ENCODE measurements at regions not wholly inside any gene's neighbourhood (a gene's known extent, or its start where the extent isn't known, plus 50 kb on each side); places are given as distances from the start of the nearest gene placed in this dataset.

- DNase-seq (ENCODE audit: low spot score in 2 of 2): no peak
- H3K9me3 Mint-ChIP-seq: peaks cover 3 to 4% of the 10 kb centered on the region in 2 donors
- no peak overlapping the region for H3K27ac Mint-ChIP-seq
- H3K36me3 Mint-ChIP-seq: no peaks in the 10 kb centered on the region
- no peak for ATAC-seq
These were observed 440.9 kb upstream of the CELF4 start for GRCh38 chr18:38006541-38006940.

- ATAC-seq (no peak), DNase-seq (ENCODE audit: low spot score in 2 of 2) (no peak)
- H3K36me3 Mint-ChIP-seq: no peaks in the 10 kb centered on the region
- peaks cover 18% of the 10 kb centered on the region in 2 donors for H3K9me3 Mint-ChIP-seq
- H3K27ac Mint-ChIP-seq: no peak overlapping the region
These were observed 432.1 kb upstream of the CELF4 start for GRCh38 chr18:37997695-37998094.

DNA sequence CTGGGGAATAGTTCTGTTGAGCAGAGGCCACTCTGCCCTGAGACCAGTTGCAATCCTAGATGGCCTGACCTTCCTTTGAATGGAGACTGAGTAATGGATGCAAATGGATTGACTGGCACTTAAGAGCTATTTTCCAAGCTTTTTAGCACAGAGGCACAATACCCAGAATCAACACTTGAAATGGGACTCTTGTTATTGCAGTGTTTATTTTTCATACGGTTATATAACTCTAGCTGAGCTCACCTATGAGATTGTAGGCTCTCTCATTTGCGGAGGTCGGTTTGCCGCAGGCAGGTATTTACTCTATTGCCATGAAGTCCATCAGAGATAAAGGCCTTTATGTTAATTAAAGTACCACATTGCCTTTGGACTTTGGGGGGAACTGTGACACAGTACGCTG, 422.3 kb upstream of the CELF4 start:
- H3K36me3 Mint-ChIP-seq: no peaks in the 10 kb centered on the region
- no peak overlapping the region for H3K27ac Mint-ChIP-seq
- ATAC-seq: no peak
- DNase-seq (ENCODE audit: low spot score in 2 of 2): no peak
- H3K9me3 Mint-ChIP-seq: peaks cover 4 to 23% of the 10 kb centered on the region in 2 donors

GRCh38 chr18:37986665-37987064, 421.1 kb upstream of the CELF4 start:
- Mint-ChIP-seq H3K27ac (no peak overlapping the region), H3K9me3 (peaks cover 0 to 25% of the 10 kb centered on the region in 2 donors), H3K36me3 (no peaks in the 10 kb centered on the region)
- ATAC-seq (no peak), DNase-seq (ENCODE audit: low spot score in 2 of 2) (no peak)

- no peak for ATAC-seq
- no peak overlapping the region for H3K27ac Mint-ChIP-seq
These were observed 419.5 kb upstream of the CELF4 start for GRCh38 chr18:37985126-37985525.

DNA sequence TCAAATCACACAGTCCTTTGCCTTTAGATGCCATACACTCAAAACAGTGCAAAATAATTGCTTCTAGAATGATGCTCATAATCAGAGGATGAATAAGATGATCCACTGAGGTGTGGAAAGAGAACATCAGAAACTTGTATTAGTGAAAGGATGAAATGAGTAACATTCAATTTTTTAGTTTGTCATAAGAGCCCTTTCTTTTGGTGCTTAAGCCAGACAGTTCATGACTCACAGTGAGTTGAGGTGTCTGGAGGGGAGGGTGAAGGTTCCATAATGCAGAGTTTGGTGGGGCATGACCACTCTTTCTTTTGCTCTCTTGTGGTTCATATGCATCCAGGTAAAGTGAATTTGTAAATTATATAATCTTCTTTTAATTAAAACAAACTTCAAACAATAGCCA, 415.0 kb upstream of the CELF4 start:
- peak in 1 of 2 donors; percentile 63 for ATAC-seq
- DNase-seq (ENCODE audit: low spot score in 2 of 2): no peak
- no peaks in the 10 kb centered on the region for H3K36me3 Mint-ChIP-seq
- peaks cover 10 to 23% of the 10 kb centered on the region in 2 donors for H3K9me3 Mint-ChIP-seq
- H3K27ac Mint-ChIP-seq: no peak overlapping the region

More at GRCh38 chr18:37985126-37985525, 419.5 kb upstream of the CELF4 start:
- H3K36me3 Mint-ChIP-seq: no peaks in the 10 kb centered on the region
- peaks cover 0 to 15% of the 10 kb centered on the region in 2 donors for H3K9me3 Mint-ChIP-seq
- no peak for DNase-seq (ENCODE audit: low spot score in 2 of 2)

GRCh38 chr18:37975446-37975845, 409.8 kb upstream of the CELF4 start:
- no peaks in the 10 kb centered on the region for H3K36me3 Mint-ChIP-seq
- DNase-seq (ENCODE audit: low spot score in 2 of 2): no peak
- no peak overlapping the region for H3K27ac Mint-ChIP-seq
- H3K9me3 Mint-ChIP-seq: peaks cover 18 to 31% of the 10 kb centered on the region in 2 donors
- no peak for ATAC-seq

DNA sequence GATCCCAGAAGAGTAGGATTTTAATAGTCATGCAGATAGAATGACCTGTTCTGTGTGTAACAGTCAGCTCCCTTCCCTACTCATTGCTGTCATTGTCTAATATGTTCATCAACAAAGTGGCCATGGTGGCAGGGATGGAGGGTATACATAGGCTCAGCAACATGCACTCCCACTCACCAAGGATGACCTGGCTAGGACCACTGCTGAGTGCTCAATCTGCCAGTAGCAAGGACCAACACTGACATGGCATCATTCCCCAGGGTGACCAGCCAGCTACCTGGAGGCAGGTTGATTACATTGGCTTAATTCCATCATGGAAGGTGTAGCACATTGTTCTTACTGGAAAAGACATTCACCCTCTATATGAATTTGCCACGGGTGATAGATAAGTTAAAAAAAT, 401.7 kb upstream of the CELF4 start:
- no peak for DNase-seq (ENCODE audit: low spot score in 2 of 2)
- no peak overlapping the region for H3K27ac Mint-ChIP-seq
- H3K36me3 Mint-ChIP-seq: no peaks in the 10 kb centered on the region
- H3K9me3 Mint-ChIP-seq: peaks cover 8 to 21% of the 10 kb centered on the region in 2 donors
- ATAC-seq: no peak

GRCh38 chr18:37965572-37965970, 400.0 kb upstream of the CELF4 start:
- DNase-seq (ENCODE audit: low spot score in 2 of 2) (no peak), ATAC-seq (no peak)
- Mint-ChIP-seq H3K27ac (no peak overlapping the region), H3K36me3 (no peaks in the 10 kb centered on the region), H3K9me3 (peaks cover 2 to 18% of the 10 kb centered on the region in 2 donors)

DNA sequence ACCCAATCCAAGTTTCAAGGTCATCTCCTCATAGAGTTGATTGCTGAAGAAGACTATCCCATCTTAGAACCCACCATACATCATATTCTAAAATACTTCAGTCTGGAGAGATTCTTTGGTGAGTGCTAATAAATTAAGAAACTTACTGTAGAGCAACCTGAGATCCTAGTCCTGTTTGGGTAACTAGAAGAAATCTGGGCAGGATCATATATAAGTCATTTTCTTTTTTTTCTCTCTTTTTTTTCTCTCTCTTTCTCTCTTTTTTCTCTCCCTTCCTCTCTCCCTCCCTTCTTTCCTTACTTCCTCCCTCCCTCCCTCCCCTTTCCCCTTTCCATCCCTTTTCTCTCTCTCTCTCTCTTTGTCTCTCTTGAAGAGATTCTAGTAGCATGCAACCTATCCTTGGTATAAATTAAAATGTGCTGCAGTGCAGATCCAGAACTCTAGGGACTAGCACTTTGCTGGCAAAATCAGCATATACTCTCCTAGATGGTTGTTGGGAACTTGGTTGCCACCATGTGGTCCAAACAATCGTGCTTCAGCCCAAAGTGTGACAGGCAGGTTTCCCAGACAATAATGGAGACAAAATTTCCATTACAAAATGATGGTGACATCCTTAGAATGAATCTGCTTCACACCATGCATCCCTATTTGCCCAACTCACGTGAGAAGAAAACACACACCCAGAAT, 399.4 kb upstream of the CELF4 start:
- H3K9me3 Mint-ChIP-seq: peaks cover 7 to 19% of the 10 kb centered on the region in 2 donors
- no peak overlapping the region for H3K27ac Mint-ChIP-seq
- DNase-seq (ENCODE audit: low spot score in 2 of 2) (no peak), ATAC-seq (no peak)
- H3K36me3 Mint-ChIP-seq: no peaks in the 10 kb centered on the region

- Mint-ChIP-seq H3K36me3 (no peaks in the 10 kb centered on the region), H3K27ac (no peak overlapping the region), H3K9me3 (peaks cover 7 to 19% of the 10 kb centered on the region in 2 donors)
- DNase-seq (ENCODE audit: low spot score in 2 of 2): no peak
- no peak for ATAC-seq
These were observed 398.2 kb upstream of the CELF4 start for GRCh38 chr18:37963837-37964236.

GRCh38 chr18:37962316-37962966, 396.8 kb upstream of the CELF4 start:
- DNase-seq (ENCODE audit: low spot score in 2 of 2): no peak
- Mint-ChIP-seq H3K9me3 (peaks cover 7 to 25% of the 10 kb centered on the region in 2 donors), H3K36me3 (no peaks in the 10 kb centered on the region), H3K27ac (no peak overlapping the region)
- ATAC-seq: no peak

GRCh38 chr18:37958499-37958898, 392.9 kb upstream of the CELF4 start:
- DNase-seq (ENCODE audit: low spot score in 2 of 2) (no peak), ATAC-seq (no peak)
- Mint-ChIP-seq H3K9me3 (peaks cover 11 to 29% of the 10 kb centered on the region in 2 donors), H3K27ac (no peak overlapping the region), H3K36me3 (no peaks in the 10 kb centered on the region)

DNA sequence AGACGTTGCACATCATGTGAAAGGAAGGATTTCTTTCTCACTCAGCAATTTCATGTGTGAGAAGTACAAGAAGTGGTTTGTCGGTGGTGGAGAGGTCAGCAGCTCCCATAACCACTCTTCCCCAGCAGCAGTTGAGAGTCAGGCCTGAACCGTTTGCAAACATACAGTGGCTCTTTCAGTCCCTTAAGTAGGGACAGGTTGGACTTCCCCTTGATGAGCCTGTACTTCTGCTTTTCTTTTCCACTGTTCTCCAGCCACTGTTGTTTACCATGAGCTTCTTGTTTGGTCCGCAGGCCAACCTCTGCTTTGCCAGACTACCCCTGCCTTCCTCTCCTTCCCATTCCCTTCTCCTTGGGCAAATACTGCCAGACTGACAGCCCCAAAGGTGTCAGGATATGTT, 391.3 kb upstream of the CELF4 start:
- DNase-seq (ENCODE audit: low spot score in 2 of 2): no peak
- Mint-ChIP-seq H3K9me3 (peaks cover 11 to 26% of the 10 kb centered on the region in 2 donors), H3K36me3 (no peaks in the 10 kb centered on the region), H3K27ac (no peak overlapping the region)
- ATAC-seq: no peak

GRCh38 chr18:37956020-37956419, 390.4 kb upstream of the CELF4 start:
- no peaks in the 10 kb centered on the region for H3K36me3 Mint-ChIP-seq
- DNase-seq (ENCODE audit: low spot score in 2 of 2): no peak
- no peak for ATAC-seq
- H3K27ac Mint-ChIP-seq: no peak overlapping the region
- H3K9me3 Mint-ChIP-seq: peaks cover 16 to 28% of the 10 kb centered on the region in 2 donors

DNA sequence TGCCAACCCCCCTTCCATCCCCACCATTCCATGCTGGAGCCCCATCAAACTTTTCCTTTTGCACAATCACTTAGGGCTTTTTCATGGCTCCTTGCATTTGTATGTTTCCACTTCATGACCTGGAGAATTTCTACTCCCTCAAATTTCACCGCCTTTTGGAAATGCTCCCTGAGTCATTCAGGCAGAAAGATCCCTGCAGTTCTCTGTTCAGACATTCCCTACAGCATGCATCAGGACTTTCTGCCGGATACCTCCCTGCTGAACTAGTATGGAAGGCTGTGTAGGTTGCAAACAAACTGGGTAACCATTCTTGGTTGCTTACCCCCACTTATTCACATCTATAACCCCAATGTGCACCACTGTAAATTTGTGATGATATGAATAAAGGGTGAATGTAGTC, 389.6 kb upstream of the CELF4 start:
- Mint-ChIP-seq H3K36me3 (no peaks in the 10 kb centered on the region), H3K27ac (peak overlapping the region in 1 of 2 donors; percentile 18), H3K9me3 (peaks cover 16 to 23% of the 10 kb centered on the region in 2 donors)
- DNase-seq (ENCODE audit: low spot score in 2 of 2) (no peak), ATAC-seq (no peak)

DNA sequence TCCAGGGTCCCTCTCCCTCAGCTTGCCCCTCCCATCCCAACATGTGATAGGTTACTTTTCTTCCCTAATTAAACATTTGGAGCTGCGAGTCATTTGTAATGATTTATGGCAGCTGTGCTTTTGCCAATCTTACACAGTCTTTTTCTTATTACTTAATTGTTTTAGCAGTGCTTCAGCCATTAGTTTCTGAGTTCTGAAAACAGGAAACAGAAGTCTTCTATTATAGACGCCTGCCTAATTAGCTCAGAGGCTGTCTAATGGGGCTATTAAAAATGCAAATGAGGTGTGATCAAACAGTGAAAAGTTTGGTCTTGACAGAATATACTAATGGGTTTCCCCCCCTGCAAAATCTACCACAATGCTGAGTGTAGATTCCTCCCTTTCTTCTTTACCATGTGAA, 388.3 kb upstream of the CELF4 start:
- no peak for ATAC-seq

DNA sequence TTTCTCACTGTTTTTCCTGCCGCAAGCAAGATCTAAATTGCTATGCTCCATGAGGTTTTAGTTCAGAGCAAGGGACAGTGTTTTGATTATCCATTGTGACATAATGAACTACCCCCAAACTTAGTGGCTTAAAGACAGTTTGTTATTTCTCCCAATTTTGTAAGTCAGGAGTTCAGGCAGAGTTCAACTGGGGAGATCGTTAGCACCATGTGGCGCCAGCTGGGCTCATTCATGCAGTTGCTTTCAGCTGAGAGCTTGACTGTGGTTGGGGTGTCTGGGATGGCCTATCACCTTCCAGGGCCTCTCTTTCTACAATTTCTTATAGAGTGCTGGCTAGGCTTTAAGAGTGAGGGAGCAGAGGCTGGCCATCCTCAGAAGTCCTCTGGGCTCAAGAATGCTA, 382.9 kb upstream of the CELF4 start:
- peaks cover 9 to 27% of the 10 kb centered on the region in 2 donors for H3K9me3 Mint-ChIP-seq
- DNase-seq (ENCODE audit: low spot score in 2 of 2) (no peak), ATAC-seq (no peak)
- no peaks in the 10 kb centered on the region for H3K36me3 Mint-ChIP-seq
- no peak overlapping the region for H3K27ac Mint-ChIP-seq

More for the DNA sequence above, 388.3 kb upstream of the CELF4 start:
- Mint-ChIP-seq H3K9me3 (peaks cover 20 to 22% of the 10 kb centered on the region in 2 donors), H3K27ac (no peak overlapping the region), H3K36me3 (no peaks in the 10 kb centered on the region)
- DNase-seq (ENCODE audit: low spot score in 2 of 2): no peak

Measured in activated naive CD4-positive, alpha-beta T cell treated with anti-CD3 and anti-CD28 coated beads, Interleukin-2, amount 50 U/mL, for 72 hours (primary cell).